ENCODE measurements at regions not wholly inside any gene's neighbourhood (a gene's known extent, or its start where the extent isn't known, plus 50 kb on each side); places are given as distances from the start of the nearest gene placed in this dataset.

- no peak overlapping the region for H3K4me3 ChIP-seq (ENCODE audit: low read depth, low read length)
- peaks cover 7% of the 10 kb centered on the region; the same call in 1 of the 2 replicates for H3K4me1 ChIP-seq (ENCODE audit: control insufficient read depth, insufficient read depth, low read length)
- no peaks in the 10 kb centered on the region for H3K27me3 ChIP-seq (ENCODE audit: control insufficient read depth, insufficient read depth, low read length)
- no peak overlapping the region for H3K27ac ChIP-seq (ENCODE audit: low read depth, low read length)
- no peaks in the 10 kb centered on the region for H3K9me3 ChIP-seq (ENCODE audit: control insufficient read depth, insufficient read depth, low read depth, low read length)
- H3K36me3 ChIP-seq (ENCODE audit: control insufficient read depth, insufficient read depth, low read length): no peaks in the 10 kb centered on the region
- H3K9ac ChIP-seq (ENCODE audit: low read length): no peak overlapping the region
These were observed 186.0 kb downstream of the PSMG1 start for GRCh38 chr21:38997051-38997842.

- no peaks in the 10 kb centered on the region for H3K27me3 ChIP-seq (ENCODE audit: control insufficient read depth, insufficient read depth, low read length)
- no peaks in the 10 kb centered on the region for H3K9me3 ChIP-seq (ENCODE audit: control insufficient read depth, insufficient read depth, low read depth, low read length)
- no peak overlapping the region for H3K4me3 ChIP-seq (ENCODE audit: low read depth, low read length)
- H3K9ac ChIP-seq (ENCODE audit: low read length): no peak overlapping the region
- H3K36me3 ChIP-seq (ENCODE audit: control insufficient read depth, insufficient read depth, low read length): no peaks in the 10 kb centered on the region
- peaks cover 7% of the 10 kb centered on the region; the same call in 1 of the 2 replicates for H3K4me1 ChIP-seq (ENCODE audit: control insufficient read depth, insufficient read depth, low read length)
- H3K27ac ChIP-seq (ENCODE audit: low read depth, low read length): no peak overlapping the region
These were observed 186.9 kb downstream of the PSMG1 start for GRCh38 chr21:38996355-38996754.

GRCh38 chr21:38995731-38996130 lies 187.5 kb downstream of the PSMG1 start:
- Histone ChIP-seq H3K27ac (ENCODE audit: low read depth, low read length) (no peak overlapping the region), H3K4me3 (ENCODE audit: low read depth, low read length) (no peak overlapping the region), H3K27me3 (ENCODE audit: control insufficient read depth, insufficient read depth, low read length) (peaks cover 3% of the 10 kb centered on the region; the same call in 1 of the 2 replicates), H3K4me1 (ENCODE audit: control insufficient read depth, insufficient read depth, low read length) (peaks cover 7% of the 10 kb centered on the region; the same call in 1 of the 2 replicates), H3K9ac (ENCODE audit: low read length) (no peak overlapping the region), H3K36me3 (ENCODE audit: control insufficient read depth, insufficient read depth, low read length) (no peaks in the 10 kb centered on the region), H3K9me3 (ENCODE audit: control insufficient read depth, insufficient read depth, low read depth, low read length) (no peaks in the 10 kb centered on the region)

DNA sequence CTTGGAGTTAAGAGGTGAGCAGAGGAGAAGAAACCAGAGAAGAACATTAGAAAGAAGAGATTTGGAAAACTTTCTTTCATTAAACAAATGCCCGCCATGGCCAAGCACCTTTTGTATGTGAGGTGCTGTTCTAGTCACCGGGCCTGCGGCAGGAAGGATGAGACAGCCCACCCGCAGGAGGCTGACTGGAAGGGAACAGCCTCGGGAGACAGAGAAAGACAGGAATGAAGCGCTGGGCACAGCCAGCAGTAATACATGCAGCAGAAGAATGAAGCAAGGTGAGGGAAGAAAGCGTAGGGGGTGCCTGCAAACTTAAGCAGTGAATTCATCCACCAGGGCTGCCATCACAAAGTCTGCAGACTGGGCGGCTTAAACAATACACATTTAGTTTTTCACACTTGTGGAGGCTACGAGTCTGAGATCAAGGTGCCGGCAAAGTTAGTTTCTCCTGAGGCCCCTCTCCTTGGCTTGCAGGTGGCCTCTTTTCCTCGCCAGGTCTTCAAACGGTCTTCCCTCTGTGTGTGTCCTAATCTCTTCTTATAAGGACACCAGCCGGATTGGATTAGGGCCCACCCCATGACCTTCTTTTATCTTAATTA lies 188.1 kb downstream of the PSMG1 start:
- Histone ChIP-seq H3K36me3 (ENCODE audit: control insufficient read depth, insufficient read depth, low read length) (no peaks in the 10 kb centered on the region), H3K4me1 (ENCODE audit: control insufficient read depth, insufficient read depth, low read length) (peaks cover 12% of the 10 kb centered on the region), H3K9me3 (ENCODE audit: control insufficient read depth, insufficient read depth, low read depth, low read length) (no peaks in the 10 kb centered on the region), H3K9ac (ENCODE audit: low read length) (no peak overlapping the region), H3K27ac (ENCODE audit: low read depth, low read length) (no peak overlapping the region), H3K27me3 (ENCODE audit: control insufficient read depth, insufficient read depth, low read length) (peaks cover 5% of the 10 kb centered on the region; the same call in 1 of the 2 replicates), H3K4me3 (ENCODE audit: low read depth, low read length) (no peak overlapping the region)

DNA sequence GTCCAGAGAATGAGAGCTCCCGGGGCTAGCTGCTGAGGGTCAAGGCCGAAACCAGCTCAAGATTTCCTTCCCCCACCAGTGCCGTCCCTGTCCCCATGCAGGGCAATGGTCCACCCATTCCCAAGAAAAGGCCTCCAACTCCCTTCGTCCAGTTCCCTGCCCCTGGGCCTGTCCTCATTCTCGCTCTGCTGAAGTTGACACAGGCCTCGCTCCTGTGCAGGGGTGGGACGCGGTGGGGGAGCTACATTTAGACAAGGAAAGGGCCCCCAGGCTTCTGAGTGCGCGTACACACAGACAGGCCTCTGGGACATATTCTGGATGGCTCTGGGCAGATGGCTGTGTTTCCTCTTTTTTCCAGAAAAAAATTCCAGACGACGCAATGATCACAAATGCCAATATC lies 188.3 kb downstream of the ETS2 start:
- peaks cover 6% of the 10 kb centered on the region; the same call in 1 of the 2 replicates for H3K27me3 ChIP-seq (ENCODE audit: control insufficient read depth, insufficient read depth, low read length)
- H3K27ac ChIP-seq (ENCODE audit: low read depth, low read length): no peak overlapping the region
- no peak overlapping the region for H3K4me3 ChIP-seq (ENCODE audit: low read depth, low read length)
- no peaks in the 10 kb centered on the region for H3K36me3 ChIP-seq (ENCODE audit: control insufficient read depth, insufficient read depth, low read length)
- no peaks in the 10 kb centered on the region for H3K9me3 ChIP-seq (ENCODE audit: control insufficient read depth, insufficient read depth, low read depth, low read length)
- peaks cover 23% of the 10 kb centered on the region for H3K4me1 ChIP-seq (ENCODE audit: control insufficient read depth, insufficient read depth, low read length)
- H3K9ac ChIP-seq (ENCODE audit: low read length): no peak overlapping the region

DNA sequence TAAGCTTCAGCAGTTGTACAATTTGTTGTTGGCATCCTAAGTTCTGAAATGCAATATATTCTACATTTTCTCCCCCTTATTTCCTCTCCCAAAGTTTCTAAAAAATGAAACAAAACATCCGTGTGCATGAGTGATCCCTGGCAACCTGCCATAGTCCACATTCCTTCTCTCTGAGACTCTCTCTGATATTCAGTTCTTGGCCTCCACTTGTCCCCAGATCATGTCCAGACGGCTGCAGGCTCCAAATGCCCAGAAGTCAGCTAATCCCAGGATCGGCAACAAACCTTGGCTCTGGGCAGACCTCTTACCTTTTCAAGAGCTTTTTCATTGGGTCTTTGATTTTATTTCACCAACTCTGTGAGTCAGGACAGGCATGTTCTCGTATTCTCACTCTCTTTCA lies 187.8 kb downstream of the ETS2 start:
- H3K27ac ChIP-seq (ENCODE audit: low read depth, low read length): no peak overlapping the region

DNA sequence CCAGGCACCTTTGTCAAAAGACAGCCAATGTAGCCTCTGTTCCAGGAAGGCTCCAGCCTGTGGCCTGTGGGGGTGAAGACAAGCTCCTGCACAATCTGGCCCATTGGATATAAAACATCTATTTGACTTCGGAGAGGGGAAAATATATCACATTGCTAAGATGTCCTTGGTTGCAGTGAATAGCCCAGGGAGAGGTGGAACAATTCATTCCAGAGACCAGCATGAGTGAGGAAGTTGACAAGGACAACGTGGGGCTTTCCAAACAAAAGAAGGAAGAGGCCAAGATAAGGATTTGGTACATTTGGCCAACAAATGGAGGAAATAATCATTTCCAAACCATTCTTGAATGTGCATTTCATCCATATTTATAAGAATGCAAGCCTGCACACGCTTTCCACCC lies 187.0 kb downstream of the ETS2 start:
- Histone ChIP-seq H3K27ac (ENCODE audit: low read depth, low read length) (no peak overlapping the region), H3K27me3 (ENCODE audit: control insufficient read depth, insufficient read depth, low read length) (peaks cover 12% of the 10 kb centered on the region; the same call in 1 of the 2 replicates), H3K4me1 (ENCODE audit: control insufficient read depth, insufficient read depth, low read length) (peaks cover 36% of the 10 kb centered on the region), H3K9me3 (ENCODE audit: control insufficient read depth, insufficient read depth, low read depth, low read length) (no peaks in the 10 kb centered on the region), H3K36me3 (ENCODE audit: control insufficient read depth, insufficient read depth, low read length) (no peaks in the 10 kb centered on the region), H3K4me3 (ENCODE audit: low read depth, low read length) (no peak overlapping the region), H3K9ac (ENCODE audit: low read length) (no peak overlapping the region)

More for the DNA sequence above, 187.8 kb downstream of the ETS2 start:
- Histone ChIP-seq H3K4me1 (ENCODE audit: control insufficient read depth, insufficient read depth, low read length) (peaks cover 28% of the 10 kb centered on the region), H3K36me3 (ENCODE audit: control insufficient read depth, insufficient read depth, low read length) (no peaks in the 10 kb centered on the region), H3K9me3 (ENCODE audit: control insufficient read depth, insufficient read depth, low read depth, low read length) (no peaks in the 10 kb centered on the region), H3K4me3 (ENCODE audit: low read depth, low read length) (no peak overlapping the region), H3K27me3 (ENCODE audit: control insufficient read depth, insufficient read depth, low read length) (peaks cover 11% of the 10 kb centered on the region; the same call in 1 of the 2 replicates), H3K9ac (ENCODE audit: low read length) (no peak overlapping the region)

DNA sequence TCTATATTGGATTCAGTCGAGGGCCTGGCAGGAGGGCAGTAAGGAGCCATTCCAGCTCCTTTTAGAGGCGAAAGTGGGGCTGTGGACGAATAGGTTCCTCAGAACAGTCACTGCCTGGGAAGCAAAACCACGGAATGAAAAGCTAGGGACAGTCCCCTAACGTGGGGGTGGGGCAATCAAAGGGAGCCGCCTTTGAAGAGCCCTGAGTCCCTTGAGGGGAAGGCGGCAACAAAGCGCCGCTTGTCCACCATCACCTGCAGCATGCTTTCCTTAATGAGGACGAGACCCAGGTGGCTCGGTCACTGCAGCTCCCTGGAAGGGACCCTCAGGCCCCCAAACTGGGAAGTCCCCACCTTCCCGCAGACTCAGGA lies 184.7 kb downstream of the ETS2 start:
- Histone ChIP-seq H3K27ac (ENCODE audit: low read depth, low read length) (no peak overlapping the region), H3K9me3 (ENCODE audit: control insufficient read depth, insufficient read depth, low read depth, low read length) (no peaks in the 10 kb centered on the region), H3K27me3 (ENCODE audit: control insufficient read depth, insufficient read depth, low read length) (peaks cover 12% of the 10 kb centered on the region; the same call in 1 of the 2 replicates), H3K4me1 (ENCODE audit: control insufficient read depth, insufficient read depth, low read length) (peaks cover 41% of the 10 kb centered on the region), H3K9ac (ENCODE audit: low read length) (no peak overlapping the region), H3K36me3 (ENCODE audit: control insufficient read depth, insufficient read depth, low read length) (no peaks in the 10 kb centered on the region), H3K4me3 (ENCODE audit: low read depth, low read length) (no peak overlapping the region)

DNA sequence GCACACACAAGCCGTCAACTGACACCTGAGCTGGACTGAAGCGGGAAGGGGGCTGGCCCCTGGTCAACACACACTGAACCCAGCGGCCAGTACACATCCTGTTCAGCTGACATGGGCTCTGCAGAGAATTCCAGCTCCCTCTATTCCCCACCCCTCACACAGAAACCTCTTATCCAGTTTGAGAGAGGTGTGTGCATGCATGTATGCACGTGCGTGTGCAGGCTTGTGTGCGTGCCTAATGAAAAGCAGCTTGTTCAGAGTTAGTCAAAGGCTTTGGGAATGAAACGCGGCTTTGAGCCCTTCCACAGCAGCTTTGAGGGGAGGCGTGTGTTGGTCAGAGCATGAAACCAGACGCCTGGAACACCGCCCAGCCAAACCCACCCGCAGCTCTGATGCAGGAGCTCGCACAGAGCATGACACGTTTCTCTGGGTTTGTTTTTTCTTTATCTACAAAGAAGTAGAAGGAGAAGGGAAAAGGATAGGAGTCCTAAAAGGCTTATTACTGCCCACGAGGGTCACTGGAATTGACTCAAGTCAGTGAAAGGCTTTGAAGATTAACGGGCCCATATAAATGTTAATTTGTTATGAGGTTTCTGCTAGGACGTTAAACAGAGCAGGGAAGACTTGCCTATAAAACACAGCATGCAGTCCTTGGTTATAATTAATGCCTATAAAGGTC lies 184.2 kb downstream of the ETS2 start:
- no peak overlapping the region for H3K27ac ChIP-seq (ENCODE audit: low read depth, low read length)
- no peaks in the 10 kb centered on the region for H3K9me3 ChIP-seq (ENCODE audit: control insufficient read depth, insufficient read depth, low read depth, low read length)
- H3K4me3 ChIP-seq (ENCODE audit: low read depth, low read length): no peak overlapping the region
- peaks cover 36% of the 10 kb centered on the region for H3K4me1 ChIP-seq (ENCODE audit: control insufficient read depth, insufficient read depth, low read length)
- H3K36me3 ChIP-seq (ENCODE audit: control insufficient read depth, insufficient read depth, low read length): no peaks in the 10 kb centered on the region
- no peak overlapping the region for H3K9ac ChIP-seq (ENCODE audit: low read length)
- peaks cover 12% of the 10 kb centered on the region; the same call in 1 of the 2 replicates for H3K27me3 ChIP-seq (ENCODE audit: control insufficient read depth, insufficient read depth, low read length)

DNA sequence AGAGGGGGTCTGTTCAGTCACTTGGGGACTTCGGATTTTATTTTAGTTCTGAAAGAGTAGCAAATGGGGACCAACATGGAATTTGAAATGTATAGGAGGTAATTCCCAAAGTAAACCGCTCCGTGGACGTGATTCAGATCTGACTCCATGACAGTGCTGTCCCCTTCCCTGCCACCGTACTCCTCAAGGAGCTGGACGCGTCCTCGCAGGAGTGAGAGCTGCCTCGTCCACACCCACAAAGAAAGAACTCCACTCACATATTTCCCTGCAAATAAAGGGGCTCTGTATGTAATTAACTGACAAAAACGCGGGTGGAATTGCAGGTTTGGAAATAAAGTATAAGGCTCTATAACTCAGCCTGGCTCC lies 183.6 kb downstream of the ETS2 start:
- no peak overlapping the region for H3K4me3 ChIP-seq (ENCODE audit: low read depth, low read length)
- H3K27me3 ChIP-seq (ENCODE audit: control insufficient read depth, insufficient read depth, low read length): peaks cover 12% of the 10 kb centered on the region; the same call in 1 of the 2 replicates
- no peak overlapping the region for H3K9ac ChIP-seq (ENCODE audit: low read length)
- H3K27ac ChIP-seq (ENCODE audit: low read depth, low read length): no peak overlapping the region
- H3K4me1 ChIP-seq (ENCODE audit: control insufficient read depth, insufficient read depth, low read length): peaks cover 34% of the 10 kb centered on the region
- H3K9me3 ChIP-seq (ENCODE audit: control insufficient read depth, insufficient read depth, low read depth, low read length): no peaks in the 10 kb centered on the region
- H3K36me3 ChIP-seq (ENCODE audit: control insufficient read depth, insufficient read depth, low read length): no peaks in the 10 kb centered on the region
